Skeletal muscle satellite cell (primary cell): ENCODE measurements at regions not wholly inside any gene's neighbourhood (a gene's known extent, or its start where the extent isn't known, plus 50 kb on each side); places are given as distances from the start of the nearest gene placed in this dataset.

ENCODE experiments used
- H3K27me3 ChIP-seq: 2 replicates; pipeline ENCODE4 v1.7.0; 2013; ENCODE audit warnings: low read length; ENCODE audit not compliant: control insufficient read depth, insufficient read depth
- H3K36me3 ChIP-seq: 2 replicates; pipeline ENCODE4 v1.7.0; 2013; ENCODE audit warnings: mild to moderate bottlenecking, control low read depth, low read length; ENCODE audit not compliant: insufficient read depth
- H3K4me1 ChIP-seq: 2 replicates; pipeline ENCODE4 v1.7.0; 2013; ENCODE audit warnings: low read length; ENCODE audit not compliant: control insufficient read depth, insufficient read depth
- H3K4me2 ChIP-seq: 2 replicates; pipeline ENCODE4 v1.7.0; 2013; ENCODE audit warnings: mild to moderate bottlenecking, low read length
- H3K4me3 ChIP-seq: 2 replicates; pipeline ENCODE4 v1.7.0; 2013; ENCODE audit warnings: low read length
- H3K9ac ChIP-seq: 2 replicates; pipeline ENCODE4 v1.7.0; 2013; ENCODE audit warnings: mild to moderate bottlenecking, low read depth, low read length, moderate library complexity
- H3K9me3 ChIP-seq: replicated peaks from 2 replicates; pipeline ENCODE4 v1.7.0; 2013; ENCODE audit warnings: mild to moderate bottlenecking, control low read depth, low read length

DNA sequence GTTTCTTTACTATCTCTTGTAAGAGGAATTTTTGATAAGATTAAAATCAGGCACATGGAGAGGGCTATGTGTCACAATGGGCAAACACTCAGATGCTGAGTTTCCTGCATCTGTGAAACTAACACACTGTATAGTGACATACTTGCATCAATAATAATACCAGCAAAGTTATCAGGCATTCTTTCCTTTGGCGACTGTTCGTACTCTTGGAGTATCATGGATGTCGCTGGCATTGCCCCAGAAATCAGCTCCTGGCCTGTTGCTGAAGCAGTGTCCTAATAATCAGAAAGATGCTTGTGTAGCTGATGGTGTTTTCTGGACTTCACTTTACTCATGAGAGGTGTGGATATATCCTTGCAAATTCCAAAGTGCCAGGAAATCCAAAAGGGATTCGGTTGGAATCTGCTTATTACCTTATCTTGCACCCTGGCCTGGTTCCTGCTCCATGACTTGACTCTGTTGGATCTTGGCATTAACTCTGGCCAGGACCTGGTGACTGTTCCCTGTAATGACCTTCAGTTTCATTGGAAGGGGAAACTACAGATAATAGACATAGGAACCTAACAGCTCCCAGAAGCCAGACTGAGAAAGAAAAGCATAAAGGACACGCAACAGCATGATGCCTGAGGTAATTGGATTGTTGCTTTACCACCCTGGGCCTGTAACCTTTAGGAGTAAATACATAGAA lies 762.5 kb upstream of the GRIA3 start:
- Histone ChIP-seq H3K4me2 (no peak overlapping the region), H3K27me3 (no peaks in the 10 kb centered on the region), H3K9ac (no peak overlapping the region), H3K4me3 (no peak overlapping the region), H3K4me1 (no peaks in the 10 kb centered on the region), H3K9me3 (no peaks in the 10 kb centered on the region), H3K36me3 (no peaks in the 10 kb centered on the region)

DNA sequence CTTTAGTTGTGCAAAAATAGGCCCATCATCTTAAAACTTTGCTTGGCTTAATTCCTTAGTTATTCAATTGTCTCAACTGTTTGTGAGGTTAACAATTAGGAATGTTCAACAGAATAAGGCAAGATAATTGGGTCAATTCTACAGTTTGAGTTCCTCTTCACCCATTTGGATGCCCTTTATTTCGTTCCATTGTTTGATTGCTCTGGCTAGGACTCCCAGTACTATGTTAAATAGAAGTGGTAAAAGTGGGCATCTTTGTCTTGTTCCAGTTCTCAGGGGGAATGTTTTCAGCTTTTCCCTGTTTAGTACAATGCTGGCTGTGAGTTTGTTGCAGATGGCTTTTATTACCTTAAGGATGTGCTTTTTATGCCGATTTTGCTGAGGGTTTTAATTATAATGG lies 761.5 kb upstream of the GRIA3 start:
- Histone ChIP-seq H3K27me3 (no peaks in the 10 kb centered on the region), H3K9me3 (no peaks in the 10 kb centered on the region), H3K9ac (no peak overlapping the region), H3K4me1 (no peaks in the 10 kb centered on the region), H3K36me3 (no peaks in the 10 kb centered on the region), H3K4me2 (no peak overlapping the region), H3K4me3 (no peak overlapping the region)

DNA sequence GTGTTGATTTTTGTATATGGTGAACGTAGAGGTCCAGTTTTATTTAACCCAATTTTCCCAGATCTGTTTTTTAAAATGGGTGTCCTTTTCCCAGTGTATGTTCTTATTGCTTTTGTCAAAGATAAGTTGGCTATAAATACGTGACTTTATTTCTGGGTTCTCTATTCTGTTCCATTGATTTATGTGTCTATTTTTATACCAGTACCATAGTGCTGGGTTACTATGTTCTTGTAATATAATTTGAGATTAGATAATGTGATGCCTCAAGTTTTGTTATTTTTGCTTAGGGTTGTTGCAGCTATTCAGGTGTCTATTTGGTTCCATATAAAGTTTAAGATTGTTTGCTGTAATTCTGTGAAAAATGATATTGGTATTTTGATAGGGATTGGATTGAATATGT lies 749.1 kb upstream of the GRIA3 start:
- Histone ChIP-seq H3K4me3 (no peak overlapping the region), H3K9me3 (no peaks in the 10 kb centered on the region), H3K9ac (no peak overlapping the region), H3K4me2 (no peak overlapping the region), H3K27me3 (no peaks in the 10 kb centered on the region), H3K36me3 (no peaks in the 10 kb centered on the region), H3K4me1 (no peaks in the 10 kb centered on the region)

DNA sequence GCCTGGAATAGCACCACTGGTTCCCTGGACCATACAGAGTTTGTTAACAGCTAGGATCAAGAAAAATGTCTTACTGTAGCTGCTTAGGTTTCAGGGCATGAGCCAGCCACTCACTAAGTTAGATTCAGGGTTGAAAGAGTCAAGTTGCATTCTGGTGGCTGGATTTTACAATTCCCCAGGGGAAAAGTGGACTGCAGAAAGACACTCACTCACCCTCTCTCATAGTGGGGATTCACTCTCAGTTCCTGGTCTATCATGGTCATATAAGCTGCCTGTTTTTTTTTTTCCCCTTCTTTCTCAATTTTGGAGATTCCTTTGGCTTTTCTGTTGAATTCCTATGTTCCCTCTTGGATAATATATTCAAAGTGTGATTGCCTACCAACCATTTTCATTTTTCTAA lies 744.2 kb upstream of the GRIA3 start:
- H3K4me2 ChIP-seq: no peak overlapping the region
- H3K36me3 ChIP-seq: no peaks in the 10 kb centered on the region
- no peaks in the 10 kb centered on the region for H3K9me3 ChIP-seq
- H3K9ac ChIP-seq: no peak overlapping the region
- H3K4me3 ChIP-seq: no peak overlapping the region
- no peaks in the 10 kb centered on the region for H3K4me1 ChIP-seq
- H3K27me3 ChIP-seq: no peaks in the 10 kb centered on the region

DNA sequence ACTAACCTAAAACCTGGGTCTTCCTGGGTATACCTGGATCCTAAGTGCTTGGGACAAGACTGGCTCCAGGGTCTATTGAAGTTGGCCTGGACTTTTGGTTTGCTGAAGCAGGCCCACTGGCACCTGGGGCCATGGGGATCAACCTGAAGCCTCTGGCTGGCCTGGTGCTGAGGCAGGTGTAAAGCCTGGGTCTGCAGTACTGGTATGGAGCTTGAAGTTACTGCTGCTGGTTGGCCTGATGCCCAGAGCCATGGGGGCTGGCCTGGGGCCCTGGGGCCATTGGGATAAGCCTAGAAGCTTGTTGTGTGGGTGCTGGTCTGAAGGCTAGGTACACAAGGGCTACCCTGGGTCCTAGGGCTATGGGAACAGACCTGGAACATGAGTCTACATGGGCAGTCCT lies 743.2 kb upstream of the GRIA3 start:
- H3K4me1 ChIP-seq: no peaks in the 10 kb centered on the region
- H3K9ac ChIP-seq: no peak overlapping the region
- H3K4me2 ChIP-seq: no peak overlapping the region
- no peaks in the 10 kb centered on the region for H3K36me3 ChIP-seq
- no peaks in the 10 kb centered on the region for H3K27me3 ChIP-seq
- H3K4me3 ChIP-seq: no peak overlapping the region
- H3K9me3 ChIP-seq: no peaks in the 10 kb centered on the region

DNA sequence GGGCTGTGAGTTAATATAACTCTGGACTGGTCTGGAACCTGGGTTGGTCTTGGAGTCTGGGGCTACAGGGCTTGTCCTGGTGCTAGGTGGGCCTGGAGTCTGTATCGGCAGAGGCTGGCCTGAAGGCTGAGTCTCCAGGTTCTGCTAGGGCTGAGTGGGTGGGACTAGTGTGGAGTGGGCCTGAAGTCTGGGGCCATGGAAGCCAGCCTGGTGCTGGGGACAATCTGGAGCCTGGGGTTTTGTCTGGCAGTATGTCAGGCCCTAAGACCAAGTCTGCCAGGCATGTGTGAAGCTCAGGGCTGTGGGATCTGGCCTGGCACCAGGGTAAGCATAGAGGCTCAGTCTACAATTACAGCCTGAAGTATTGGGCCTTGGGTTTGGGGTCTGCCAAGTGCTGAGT lies 742.6 kb upstream of the GRIA3 start:
- H3K4me1 ChIP-seq: no peaks in the 10 kb centered on the region
- no peaks in the 10 kb centered on the region for H3K27me3 ChIP-seq
- no peaks in the 10 kb centered on the region for H3K36me3 ChIP-seq
- no peak overlapping the region for H3K4me3 ChIP-seq
- H3K9me3 ChIP-seq: no peaks in the 10 kb centered on the region
- H3K4me2 ChIP-seq: no peak overlapping the region
- H3K9ac ChIP-seq: no peak overlapping the region

DNA sequence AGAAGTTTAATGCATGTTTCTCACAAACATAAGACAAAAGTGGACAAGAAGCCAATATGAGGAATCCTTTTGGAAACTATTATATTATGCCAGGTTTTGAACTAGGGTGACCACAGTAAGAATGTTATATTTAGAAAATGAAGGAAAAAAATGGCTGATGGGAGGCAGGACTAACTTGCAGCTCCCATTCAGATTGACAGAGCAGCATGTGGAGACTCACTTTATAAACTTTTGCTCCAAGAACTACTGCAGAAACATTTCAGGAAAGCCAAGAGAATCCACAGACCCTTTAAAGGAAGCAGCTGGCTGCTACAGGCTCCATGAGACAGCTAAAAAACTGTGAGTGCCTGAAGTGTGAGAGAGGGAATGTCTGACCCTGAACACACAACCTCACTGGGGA lies 738.6 kb upstream of the GRIA3 start:
- Histone ChIP-seq H3K4me2 (no peak overlapping the region), H3K4me1 (no peaks in the 10 kb centered on the region), H3K36me3 (no peaks in the 10 kb centered on the region), H3K9ac (no peak overlapping the region), H3K9me3 (no peaks in the 10 kb centered on the region), H3K4me3 (no peak overlapping the region), H3K27me3 (no peaks in the 10 kb centered on the region)

DNA sequence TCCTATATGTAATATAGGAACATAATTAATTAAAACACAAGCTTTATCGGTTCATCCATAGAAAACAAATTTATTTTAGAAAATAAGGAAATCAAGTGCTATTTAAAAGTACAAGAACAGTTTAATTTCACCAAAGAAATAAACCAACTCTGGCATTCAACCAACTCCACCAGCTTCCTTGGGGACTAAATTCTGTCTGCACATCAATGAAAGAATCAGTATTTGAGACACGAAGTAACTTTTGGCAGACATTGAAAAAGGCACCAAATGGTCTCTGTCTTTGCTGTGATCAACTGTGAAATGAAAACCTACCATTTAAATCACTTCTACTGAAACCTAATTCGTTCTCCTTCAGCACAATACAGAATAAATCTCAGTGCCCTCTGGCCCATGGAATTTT lies 719.7 kb upstream of the GRIA3 start:
- H3K9me3 ChIP-seq: no peaks in the 10 kb centered on the region
- H3K27me3 ChIP-seq: no peaks in the 10 kb centered on the region
- no peak overlapping the region for H3K9ac ChIP-seq
- no peaks in the 10 kb centered on the region for H3K4me1 ChIP-seq
- no peak overlapping the region for H3K4me2 ChIP-seq
- H3K36me3 ChIP-seq: no peaks in the 10 kb centered on the region
- no peak overlapping the region for H3K4me3 ChIP-seq

DNA sequence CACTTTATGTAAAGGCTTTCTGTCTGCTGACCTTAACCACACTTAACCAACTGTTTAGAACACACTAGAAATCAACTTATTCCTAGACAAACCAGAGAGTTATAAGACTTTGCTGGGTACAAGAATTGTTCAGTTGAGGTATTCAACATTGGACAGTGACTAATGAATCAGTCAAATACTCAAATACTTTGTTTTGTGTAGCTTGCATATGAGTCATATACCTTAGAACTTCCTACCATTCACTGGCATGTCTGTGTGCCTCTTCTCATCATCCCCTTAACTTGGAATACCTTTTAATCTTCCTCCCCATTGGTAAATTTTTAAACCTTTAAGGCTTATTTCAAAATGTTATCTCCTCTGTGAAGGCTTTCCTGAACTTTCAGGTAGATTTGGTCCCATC lies 708.8 kb upstream of the GRIA3 start:
- H3K9ac ChIP-seq: no peak overlapping the region
- no peak overlapping the region for H3K4me2 ChIP-seq
- H3K9me3 ChIP-seq: no peaks in the 10 kb centered on the region

DNA sequence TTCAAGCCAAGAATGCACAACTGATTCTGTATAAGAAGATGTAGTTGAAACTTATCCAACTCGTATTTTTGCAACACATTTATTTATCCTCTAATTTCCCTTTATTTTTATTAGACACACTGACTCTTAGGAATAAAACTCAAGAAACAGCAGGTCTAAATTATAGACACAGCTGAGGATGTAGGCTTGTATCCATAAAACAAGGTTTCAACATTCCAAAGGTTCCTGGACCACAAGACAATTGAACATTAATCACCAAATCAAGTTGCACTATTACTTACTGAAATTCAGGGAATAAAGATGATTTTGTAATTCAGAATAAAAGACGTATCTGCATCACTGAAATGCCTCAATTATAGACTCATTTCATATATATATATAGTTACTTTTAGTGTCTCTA lies 683.5 kb upstream of the GRIA3 start:
- no peaks in the 10 kb centered on the region for H3K27me3 ChIP-seq
- H3K4me3 ChIP-seq: no peak overlapping the region
- no peak overlapping the region for H3K4me2 ChIP-seq
- H3K9ac ChIP-seq: no peak overlapping the region
- no peaks in the 10 kb centered on the region for H3K9me3 ChIP-seq
- no peaks in the 10 kb centered on the region for H3K36me3 ChIP-seq
- no peaks in the 10 kb centered on the region for H3K4me1 ChIP-seq

More for the DNA sequence above, 708.8 kb upstream of the GRIA3 start:
- no peak overlapping the region for H3K4me3 ChIP-seq
- H3K36me3 ChIP-seq: no peaks in the 10 kb centered on the region
- no peaks in the 10 kb centered on the region for H3K4me1 ChIP-seq
- H3K27me3 ChIP-seq: no peaks in the 10 kb centered on the region

DNA sequence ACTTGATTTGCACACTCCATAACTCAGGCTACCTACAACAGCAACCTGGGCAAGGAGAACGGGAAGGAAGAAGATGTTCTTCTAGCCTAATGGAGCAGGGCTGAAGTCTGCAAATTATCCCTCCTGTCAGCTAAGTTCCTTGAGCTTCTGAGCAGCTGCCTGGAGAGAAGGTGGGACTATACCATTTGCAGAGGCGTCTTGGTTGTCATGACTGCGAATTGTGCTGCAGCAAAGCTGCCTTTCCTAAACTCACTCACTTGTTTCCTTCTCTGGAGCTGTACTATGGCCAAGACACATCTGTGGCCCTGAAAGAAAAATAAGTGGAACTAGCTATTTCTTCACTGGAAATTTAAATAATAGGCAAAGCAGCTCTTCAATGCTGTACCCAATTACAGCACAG lies 682.4 kb upstream of the GRIA3 start:
- H3K9me3 ChIP-seq: no peaks in the 10 kb centered on the region
- H3K4me3 ChIP-seq: no peak overlapping the region

DNA sequence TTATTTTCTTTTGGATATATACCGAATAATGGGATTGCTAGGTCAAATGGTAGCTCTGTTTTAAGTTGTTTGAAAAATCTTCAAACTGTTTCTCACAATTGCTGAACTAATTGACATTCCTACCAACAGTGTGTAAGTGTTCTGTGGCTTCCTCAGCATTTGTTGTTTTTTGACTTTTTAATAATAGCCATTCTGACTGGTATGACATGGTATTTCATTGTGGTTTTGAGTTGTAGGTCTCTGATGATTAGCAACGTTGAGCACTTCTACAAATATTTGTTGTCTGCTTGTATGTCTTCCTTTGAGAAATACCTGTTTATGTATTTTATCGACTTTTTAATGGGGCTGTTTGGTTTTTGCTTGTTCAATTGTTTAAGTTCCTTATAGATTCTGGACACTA lies 680.1 kb upstream of the GRIA3 start:
- Histone ChIP-seq H3K27me3 (no peaks in the 10 kb centered on the region), H3K4me1 (no peaks in the 10 kb centered on the region), H3K4me2 (no peak overlapping the region), H3K36me3 (no peaks in the 10 kb centered on the region), H3K9me3 (no peaks in the 10 kb centered on the region), H3K4me3 (no peak overlapping the region), H3K9ac (no peak overlapping the region)

More for the DNA sequence above, 682.4 kb upstream of the GRIA3 start:
- Histone ChIP-seq H3K4me2 (no peak overlapping the region), H3K9ac (no peak overlapping the region), H3K4me1 (no peaks in the 10 kb centered on the region), H3K27me3 (no peaks in the 10 kb centered on the region), H3K36me3 (no peaks in the 10 kb centered on the region)
